Activated gamma-delta T cell treated with anti-CD3 and anti-CD28 coated beads, Interleukin-2, amount 50 U/mL, for 16 hours (primary cell): ENCODE measurements at regions not wholly inside any gene's neighbourhood (a gene's known extent, or its start where the extent isn't known, plus 50 kb on each side); places are given as distances from the start of the nearest gene placed in this dataset.

Source experiments
- DNase-seq: peaks from one replicate; pipeline ENCODE4 v3.0.0-alpha.2; 2020; ENCODE audit warnings: low read depth

DNA sequence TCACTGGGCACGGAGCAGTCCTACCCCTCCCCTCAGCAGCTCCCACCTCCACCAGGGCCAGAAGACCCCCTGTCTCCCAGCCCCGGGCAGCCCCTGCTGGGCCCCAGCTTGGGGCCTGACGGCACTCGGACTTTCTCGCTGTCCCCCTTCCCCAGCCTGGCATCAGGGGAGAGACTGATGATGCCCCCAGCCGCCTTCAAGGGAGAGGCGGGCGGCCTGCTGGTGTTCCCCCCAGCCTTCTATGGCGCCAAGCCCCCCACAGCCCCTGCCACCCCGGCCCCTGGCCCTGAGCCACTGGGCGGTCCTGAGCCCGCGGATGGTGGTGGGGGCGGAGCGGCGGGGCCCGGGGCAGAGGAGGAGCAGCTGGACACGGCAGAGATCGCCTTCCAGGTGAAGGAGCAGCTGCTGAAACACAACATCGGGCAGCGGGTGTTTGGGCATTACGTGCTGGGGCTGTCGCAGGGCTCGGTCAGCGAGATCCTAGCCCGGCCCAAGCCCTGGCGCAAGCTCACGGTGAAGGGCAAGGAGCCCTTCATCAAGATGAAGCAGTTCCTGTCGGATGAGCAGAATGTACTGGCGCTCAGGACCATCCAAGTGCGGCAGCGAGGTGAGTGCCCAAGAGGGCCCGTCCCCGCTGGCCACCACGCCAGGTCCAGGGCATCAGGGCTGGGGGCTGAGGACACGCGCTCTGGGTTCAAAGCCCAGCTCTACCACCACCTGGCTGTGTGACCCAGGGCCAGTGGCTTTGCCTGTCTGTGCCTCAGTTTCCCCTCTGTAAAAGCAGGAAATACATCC is 58.6 kb downstream of the PHETA1 start:
- no peak for DNase-seq

DNA sequence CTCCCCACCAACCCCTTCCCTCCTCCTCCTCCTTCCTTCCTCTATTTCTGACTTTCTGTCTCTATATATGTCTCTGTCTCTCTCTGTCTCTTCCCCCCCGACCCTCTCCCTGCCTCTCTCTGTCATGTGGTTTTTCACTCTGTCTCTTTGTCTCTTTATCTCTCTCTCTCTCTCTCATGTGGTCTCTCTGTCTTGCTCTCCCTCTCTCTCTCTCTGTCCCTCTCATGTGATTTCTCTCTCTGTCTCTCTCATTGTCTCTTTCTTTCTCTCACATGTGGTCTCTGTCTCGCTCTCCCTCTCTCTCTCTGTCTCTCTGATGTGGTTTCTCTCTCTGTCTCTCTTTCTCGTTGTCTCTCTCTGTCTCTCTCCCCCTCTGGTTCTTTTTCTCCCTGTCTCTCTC is 59.3 kb downstream of the PHETA1 start:
- DNase-seq: no peak

DNA sequence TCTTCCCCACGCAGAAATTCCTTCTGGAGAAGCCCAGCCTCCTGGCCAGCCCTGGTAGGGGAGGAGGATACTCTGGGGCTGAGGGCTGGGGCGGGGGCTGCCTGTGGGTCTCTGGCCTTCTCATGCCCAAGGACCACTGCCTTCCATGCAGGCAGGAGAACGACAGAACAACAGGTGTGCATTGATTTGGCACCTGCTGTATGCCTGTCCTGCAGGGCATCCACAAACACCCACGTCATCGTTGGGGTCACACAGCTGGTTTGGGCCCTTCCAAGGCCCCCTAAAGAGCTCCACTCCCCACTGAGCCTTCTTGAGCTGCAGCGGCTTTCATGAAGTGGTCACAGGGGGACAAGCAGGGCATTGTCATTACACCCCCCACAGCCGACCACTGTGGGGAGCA is 60.4 kb downstream of the PHETA1 start:
- DNase-seq: no peak

DNA sequence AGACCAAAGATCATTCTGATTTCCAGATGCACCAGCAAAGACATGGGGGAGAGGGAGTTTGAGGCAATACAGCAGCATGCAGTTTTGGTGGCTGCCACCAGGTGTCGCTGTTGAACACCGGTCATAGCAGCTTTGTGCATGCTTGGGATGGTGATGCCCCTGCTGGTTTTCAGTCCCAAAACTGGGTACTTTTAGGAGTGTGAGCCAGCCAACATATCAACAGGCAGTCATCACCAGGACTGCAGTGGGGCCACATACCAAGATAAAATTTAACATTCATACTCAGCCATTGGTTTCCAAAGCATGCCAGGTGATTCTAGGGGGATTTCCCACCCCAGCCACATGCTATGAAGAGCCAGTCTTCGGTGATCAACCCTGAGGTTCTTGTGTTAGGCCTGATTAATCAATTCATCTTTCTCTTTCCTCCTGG is 64.2 kb downstream of the PHETA1 start:
- DNase-seq: no peak

DNA sequence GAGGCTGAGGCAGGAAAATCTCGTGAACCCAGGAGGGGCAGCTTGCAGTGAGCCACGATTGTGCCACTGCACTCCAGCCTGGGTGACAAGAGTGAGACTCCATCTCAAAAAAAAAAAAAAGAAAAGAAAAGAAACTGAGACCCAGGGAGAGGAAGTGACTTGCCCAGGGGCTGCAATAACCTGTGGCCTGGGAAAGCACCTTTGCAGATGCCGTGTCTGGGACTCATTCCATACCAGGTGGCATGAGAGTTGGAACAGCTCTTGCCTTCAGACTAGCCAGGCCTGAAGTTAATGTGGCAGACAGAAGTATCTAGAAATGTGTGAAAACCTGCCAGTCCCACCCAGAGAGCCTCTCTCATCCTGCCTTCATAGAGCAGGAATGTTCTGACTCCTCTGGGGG is 65.4 kb downstream of the PHETA1 start:
- no peak for DNase-seq

DNA sequence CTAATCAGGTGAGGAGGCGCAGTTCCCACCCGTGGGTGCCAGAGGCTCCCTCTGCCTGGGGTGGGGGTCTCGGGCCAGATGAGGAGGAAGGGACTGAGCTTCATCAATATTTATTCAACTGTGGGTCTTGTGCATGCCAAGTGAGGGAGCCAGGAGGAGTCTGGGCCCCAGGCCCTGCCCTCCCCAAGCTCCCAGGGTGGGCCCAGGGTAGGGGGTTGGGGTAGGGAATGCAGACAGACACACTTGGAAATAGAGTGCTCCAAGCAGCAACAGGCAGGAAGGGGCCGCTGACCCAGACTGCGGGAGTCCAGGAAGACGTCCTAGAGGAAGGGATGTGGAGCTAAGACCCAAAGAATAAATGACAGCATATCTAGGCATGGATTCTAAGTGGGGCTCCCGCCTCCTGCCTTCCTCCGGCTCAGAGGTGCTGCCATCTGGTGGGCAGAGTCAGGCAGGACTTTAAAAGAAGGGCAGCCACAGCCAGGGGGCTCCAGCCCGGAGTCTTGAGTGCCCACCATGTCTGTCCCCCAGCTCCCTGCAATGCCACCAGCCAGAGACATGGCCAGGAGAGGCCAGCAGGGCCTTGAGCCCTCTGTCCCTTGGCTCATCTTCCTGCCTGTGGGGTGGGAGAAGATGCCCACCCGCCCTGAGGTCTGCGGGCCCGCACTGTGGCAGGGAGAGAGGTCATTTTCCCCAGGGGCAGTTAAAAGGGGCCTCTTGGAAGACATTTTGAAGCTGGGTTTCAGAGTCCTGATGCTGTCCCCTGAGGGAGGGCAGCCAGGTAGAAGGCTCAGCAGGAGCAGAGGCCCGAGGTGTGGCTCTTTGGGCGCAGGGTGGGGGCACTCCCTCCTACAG is 70.1 kb downstream of the PHETA1 start:
- no peak for DNase-seq

DNA sequence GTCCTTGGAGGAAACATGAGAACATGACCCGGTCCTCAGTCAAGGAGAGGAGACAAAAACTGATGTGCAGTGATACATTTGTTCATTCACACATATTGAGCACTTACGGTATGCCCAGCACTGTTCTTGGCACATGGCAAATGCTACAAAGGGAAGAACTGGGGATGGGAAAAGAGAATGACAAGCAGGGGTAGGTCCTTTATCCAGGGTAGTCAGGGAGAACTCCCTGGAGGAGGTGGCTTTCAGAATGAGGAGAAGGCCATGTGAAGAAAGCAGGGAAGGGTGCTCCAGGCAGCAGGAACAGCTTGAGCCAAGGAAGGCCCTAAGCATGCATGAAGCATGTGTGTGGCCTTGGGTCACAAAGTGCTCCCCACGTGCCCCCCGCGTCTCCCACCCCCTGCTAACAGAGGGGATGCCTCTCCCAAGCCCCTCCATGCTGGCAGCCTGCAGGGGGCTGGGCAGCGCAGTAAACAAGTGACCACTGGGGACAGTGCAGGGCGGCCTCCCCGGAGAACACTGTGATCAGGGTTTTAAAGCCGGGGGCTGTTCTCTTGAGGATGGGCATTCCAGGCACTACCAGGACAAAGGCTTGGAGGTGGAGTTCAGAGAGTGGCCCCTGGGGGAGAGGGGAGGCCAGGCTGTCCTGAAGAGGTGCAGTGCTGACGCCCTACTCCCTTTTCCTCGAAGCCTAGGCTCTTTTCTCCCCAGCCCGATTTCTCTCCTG is 71.0 kb downstream of the PHETA1 start:
- DNase-seq: no peak

DNA sequence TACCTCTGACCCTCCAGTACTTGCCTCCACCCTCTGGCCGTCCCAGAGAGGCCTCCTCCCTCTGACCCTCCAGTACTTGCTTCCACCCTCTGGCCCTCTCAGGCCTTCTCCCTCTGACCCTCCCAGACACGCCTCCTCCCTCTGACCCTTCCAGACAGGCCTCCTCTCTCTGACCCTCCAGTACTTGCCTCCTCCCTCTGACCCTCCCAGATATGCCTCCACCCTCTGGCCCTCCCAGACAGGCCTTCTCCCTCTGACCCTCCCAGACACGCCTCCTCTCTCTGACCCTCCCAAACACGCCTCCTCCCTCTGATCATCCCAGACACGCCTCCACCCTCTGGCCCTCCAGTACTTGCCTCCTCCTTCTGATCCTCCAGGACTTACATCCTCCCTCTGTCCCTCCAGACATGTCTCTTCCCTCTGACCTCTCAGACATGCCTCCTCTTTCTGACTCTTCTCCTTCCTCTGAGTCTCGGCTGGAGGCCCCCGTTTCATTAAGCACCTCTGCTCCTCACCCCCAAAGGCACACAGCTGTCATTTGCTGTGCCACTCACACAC is 71.9 kb downstream of the PHETA1 start:
- no peak for DNase-seq

DNA sequence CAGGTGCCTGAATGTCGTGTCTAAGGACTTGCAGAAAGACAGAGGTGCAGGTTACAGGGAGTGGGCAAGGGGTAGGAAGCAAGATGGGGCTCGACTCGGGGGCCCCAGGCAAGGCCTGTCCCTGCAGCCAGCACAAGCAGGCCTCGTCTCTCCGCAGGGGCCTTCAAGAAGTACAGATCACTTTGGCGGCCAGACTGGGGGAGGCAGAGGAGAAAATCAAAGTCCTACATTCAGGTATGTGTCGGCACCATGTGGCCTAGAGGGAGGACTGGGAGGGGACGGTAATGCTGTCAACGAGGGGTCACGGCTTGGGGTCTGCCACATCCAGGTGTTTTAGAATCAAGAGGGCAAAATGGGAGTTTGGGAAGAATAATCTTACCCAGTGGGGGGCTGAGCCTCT is 73.7 kb downstream of the PHETA1 start:
- no peak for DNase-seq

DNA sequence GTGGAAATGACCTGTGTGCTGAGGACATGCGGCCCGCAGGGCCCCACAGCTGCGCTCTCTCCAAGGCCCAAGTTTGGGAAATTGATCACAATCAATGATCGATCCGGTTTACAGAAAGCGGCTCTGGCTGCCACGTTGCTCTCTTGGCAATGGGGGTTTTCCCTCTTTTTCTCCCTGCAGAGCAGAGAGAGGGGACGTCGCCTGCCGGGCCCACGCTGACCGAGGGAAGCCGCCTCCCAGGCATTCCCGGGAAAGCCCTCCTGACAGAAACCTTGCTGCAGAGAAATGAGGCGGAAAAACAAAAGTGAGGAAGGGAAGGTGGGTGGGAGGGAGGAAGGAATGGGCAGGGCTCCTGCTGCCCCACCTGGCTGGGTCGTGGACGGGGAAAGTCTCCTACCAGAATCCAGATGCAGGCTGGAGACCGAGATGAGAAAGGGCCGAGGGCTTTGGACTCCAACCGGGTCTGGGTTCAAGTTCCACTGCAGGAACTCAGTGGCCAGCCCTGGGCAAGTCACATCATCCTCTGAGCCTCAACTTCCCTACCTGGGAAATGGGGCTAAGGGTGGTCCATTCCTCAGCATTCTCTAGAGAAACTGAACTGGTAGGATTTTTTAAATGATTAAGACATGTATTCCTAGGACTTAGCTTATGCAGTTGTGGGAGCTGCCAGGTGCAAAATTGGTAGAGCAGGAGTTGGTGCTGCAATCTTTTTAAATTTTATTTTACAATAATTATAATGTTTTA is 75.5 kb downstream of the PHETA1 start:
- no peak for DNase-seq

DNA sequence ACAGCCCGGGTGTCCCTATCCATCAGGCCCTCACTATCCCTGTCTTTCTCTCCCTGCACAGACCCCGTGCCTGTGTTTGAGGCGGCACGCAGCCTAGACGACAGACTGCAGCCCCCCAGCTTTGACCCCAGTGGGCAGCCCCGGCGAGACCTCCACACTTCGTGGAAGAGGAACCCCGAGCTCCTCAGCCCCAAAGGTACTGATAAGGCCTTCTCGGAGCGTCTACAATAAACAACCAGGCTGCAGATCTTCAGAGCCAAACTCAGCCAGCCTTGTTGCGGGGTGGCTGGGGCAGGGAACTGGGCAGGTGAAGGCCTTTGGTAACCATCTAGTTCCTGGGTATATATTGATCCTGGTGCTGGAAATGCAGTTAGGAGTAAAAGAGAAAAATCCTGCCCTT is 77.5 kb downstream of the PHETA1 start:
- DNase-seq: no peak

DNA sequence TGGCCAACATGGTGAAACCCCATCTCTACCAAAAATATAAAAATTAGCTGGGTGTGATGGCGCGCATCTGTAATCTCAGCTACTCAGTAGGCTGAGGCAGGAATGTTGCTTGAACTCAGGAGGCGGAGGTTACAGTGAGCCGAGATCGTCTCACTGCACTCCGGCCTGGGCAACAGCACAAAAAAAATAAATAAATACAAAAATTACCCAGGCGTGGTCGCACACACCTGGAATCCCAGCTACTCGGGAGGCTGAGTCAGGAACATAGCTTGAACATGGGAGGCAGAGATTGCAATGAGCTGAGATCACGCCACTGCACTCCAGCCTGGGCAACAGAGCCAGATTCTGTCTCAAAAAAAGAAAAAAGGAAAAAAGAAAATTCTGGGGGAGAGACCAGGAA is 80.1 kb downstream of the PHETA1 start:
- no peak for DNase-seq

DNA sequence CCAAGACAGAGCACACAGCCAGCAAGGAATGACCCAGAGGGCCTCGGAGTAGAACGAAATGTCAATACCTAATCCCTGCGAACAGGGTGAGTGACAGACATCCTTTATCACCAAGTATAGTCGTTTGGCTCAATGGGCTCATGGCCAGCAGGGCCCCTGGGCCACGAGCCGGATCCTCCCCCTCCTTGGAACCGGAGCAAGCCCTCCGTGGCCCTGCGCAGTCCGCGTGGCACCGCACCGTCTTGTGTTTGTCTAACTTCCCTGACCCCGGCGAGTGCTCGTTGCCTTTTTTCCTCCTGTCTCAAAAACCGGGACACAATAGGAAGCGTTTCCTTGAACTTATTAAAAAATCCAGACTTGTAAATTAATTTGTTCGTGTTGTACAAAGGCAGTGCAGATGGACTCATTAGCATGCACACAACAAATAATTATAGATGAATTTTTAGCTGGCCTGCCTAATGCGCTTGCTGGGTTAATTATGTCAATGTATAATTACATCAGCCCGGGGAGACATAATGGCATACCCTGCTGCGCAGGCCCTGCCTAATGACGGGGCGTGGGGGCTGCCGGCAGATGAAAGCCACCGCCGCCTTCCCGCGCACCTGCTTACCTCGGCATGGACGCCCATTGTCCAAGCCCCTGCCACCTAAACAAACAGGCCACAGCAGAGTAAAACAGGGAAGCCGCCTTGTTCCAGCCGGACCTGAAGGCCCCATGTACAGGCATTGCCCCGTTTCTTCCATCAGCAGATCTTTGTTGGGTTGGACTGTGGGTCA is 81.6 kb downstream of the PHETA1 start:
- no peak for DNase-seq

DNA sequence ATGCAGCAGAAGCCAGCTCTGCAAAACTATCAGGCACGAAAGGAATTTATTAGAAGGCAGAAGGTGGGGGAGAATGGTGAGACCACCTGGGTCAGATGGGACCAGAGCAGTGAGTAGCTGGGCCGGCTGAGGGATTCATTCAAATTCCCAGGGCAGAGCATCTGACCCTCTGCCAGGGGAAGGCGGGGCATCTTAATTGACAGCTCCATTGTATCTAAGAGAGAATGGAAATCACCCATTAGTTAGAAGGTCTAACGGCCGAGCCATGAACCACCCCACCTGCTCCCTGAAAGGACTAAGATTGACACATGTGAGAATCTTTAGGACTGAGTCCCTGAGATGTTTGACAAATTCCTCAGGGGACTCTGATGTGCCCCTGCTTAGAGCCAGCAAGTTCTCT is 83.7 kb downstream of the PHETA1 start:
- DNase-seq: no peak

DNA sequence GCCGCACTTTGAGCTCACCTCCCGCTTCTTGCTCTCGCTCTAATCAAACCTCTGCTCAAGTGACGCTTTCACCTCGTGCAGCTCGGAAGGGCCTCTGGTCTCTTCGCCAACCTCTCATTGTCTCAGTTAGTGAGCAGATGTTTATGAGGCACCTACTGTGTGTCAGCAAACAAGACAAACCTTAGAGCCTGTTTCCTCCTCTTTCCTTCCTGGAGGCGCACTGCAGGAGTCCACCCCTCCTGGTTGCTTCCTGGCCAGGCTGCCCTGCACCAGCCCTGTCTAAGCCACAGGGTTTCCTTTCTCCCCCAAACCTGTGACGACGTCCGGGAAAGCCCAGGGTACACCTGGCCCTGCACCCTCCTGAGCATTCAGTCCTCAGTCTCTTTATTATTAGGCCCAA is 84.2 kb downstream of the PHETA1 start:
- no peak for DNase-seq

DNA sequence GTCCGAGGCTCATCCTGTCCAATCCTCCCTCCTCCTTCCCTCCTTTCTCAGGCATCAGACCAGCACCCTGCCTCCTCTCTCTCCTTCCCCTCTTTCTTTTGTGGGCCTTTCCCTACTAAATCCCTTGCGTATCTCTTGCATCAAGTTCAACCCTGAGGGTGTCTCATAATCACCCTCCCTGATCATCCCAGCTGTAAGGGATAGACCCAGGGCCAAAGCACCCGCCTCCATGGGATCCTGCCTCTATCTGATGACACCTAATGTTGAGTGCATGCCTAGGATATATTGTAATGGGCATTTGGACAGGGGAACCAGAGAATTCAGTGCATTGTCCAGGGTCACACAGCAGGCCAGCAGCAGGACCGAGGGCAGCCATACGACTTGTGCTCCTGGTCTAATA is 84.9 kb downstream of the PHETA1 start:
- DNase-seq: no peak

DNA sequence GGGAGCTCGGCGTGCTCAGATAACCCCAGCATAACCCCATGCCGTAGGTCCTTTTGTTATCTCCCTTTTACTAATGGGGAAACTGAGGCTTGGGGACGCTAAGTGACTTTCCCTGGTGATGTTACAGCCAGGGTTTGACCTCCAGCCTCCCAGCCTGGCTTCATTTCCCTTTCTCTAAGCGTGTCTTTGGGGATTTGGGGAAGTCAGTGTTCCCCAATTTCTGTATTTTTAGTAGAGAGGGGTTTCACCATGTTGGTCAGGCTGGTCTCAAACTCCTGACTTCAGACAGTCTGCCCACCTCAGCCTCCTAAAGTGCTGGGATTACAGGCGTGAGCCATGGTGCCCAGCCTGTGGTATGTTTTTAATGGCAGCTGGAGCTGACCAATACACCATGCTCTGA is 85.4 kb downstream of the PHETA1 start:
- no peak for DNase-seq

DNA sequence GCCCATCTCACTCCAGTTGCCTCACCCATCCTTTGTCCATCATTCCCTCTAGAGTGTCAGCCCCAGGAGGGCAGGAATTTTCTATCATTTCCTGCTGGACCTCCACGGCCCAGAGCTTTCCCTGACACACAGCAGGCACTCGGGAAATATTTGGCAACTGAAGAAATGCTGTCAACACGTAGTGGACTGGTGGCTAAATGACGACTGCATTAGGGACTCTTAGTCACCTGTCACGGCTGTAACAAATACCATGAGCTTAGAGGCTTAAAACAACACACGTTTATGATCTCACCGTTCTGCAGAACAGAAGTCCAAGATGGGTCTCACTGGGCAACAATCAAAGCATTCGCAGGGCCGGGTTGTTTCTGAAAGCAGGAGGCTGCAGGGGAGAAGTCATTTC is 91.3 kb downstream of the PHETA1 start:
- DNase-seq: no peak

DNA sequence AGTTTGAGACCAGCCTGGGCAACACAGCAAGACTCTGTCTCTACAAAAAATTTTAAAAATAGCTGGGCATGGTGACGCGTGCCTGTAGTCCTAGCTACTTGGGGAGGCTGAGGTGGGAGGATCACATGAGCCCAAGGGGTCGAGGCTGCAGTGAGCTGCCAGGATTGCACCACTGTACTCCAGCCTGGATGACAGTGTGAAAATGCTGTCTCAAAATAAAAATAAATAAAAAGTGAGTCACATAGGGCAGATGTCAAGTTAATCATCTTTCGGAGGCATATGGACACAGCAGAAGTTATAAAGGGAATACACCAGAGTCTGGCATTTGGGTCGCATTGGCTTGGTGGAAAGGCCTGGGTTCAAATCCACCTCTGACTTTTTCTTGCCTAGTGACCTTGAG is 92.7 kb downstream of the PHETA1 start:
- no peak for DNase-seq

DNA sequence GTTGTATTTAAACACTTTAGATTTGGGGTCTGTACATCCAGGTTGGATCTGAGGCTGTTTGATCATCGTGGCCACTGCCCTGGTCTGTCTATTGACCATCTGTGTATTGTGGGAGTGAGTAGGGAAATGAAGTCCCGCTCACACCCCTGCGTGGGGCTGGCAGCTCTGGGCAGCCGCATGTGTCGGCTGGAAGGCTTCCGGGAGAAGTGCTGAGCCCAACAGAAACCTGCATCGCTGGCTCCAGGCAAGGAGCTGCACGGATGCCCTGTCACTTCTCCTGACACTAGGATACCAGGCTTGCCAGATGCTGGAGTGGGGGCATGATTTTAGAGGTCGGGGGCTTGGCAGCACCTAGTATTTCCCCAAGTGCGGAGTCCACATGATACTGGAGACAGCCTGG is 93.6 kb downstream of the PHETA1 start:
- no peak for DNase-seq

DNA sequence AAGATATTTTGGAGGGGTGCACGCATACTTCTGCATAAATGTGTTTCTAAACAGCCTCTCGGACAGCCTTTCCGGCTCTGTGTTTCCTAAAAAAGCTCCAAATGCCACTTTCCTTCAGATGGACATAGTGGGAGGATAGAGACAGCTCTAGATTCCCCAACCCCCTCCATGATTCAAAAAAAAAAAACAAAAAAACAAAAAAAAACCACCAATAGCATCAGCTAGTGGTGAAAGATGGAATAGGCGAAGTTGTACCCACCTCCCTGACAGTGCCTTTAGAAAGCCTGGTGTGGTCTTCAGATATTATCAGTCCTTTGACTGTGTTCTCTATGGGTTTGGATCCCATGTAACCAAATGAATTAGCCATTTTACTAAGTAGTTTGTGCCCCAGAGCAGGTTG is 94.1 kb downstream of the PHETA1 start:
- DNase-seq: no peak
